ENCODE measurements at regions not wholly inside any gene's neighbourhood (a gene's known extent, or its start where the extent isn't known, plus 50 kb on each side); places are given as distances from the start of the nearest gene placed in this dataset.

DNA sequence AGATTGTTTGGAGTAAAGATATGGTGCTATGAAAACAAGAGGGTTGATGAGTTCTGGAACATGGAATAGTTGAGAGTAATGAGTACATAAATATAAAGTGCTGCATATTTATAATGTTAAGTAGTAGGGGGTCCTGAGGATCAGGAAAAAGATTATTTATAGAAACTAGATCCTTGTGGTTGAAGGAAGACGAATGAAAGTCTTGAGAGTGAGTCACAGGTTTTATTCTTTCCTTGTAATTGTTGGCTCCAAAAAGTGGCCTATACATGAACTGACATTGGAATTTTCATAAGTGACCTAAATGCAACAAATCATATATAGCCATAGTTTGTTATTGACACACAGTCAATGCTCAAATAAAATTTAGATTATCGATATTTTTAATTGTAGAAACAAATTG, 440.4 kb upstream of the PRICKLE1 start:
- Histone ChIP-seq H3K4me3 (no peak overlapping the region), H3K27me3 (no peaks in the 10 kb centered on the region), H3K4me1 (no peaks in the 10 kb centered on the region), H3K9me3 (peaks cover 0 to 18% of the 10 kb centered on the region in 2 donors), H3K36me3 (no peaks in the 10 kb centered on the region), H3K27ac (no peak overlapping the region)
- TF ChIP-seq CTCF (IDR thresholded peaks at IDR 0.05), result no peak
- no peak for DNase-seq (ENCODE audit: low spot score)

DNA sequence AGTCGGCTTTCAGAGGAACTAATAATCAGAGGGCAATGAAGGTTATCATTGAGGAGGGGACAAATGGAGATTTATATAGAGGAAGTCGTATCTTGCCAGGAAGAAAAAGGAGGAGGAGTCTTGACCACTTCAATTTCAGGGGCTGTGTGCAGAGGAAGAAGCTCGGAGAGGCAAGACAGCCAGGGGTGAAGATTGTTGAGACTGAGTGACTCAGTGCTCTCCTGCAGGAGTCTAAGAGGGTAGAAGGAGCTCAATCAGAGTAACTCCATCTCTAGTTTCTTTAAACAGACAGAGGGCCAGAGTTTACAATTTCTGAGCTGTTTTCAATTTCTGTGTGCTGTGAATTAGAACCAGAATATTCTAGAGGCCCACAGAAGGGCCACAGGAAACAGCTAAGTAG, 439.3 kb upstream of the PRICKLE1 start:
- TF ChIP-seq CTCF (IDR thresholded peaks at IDR 0.05), result no peak
- DNase-seq (ENCODE audit: low spot score), result no peak
- H3K9me3 ChIP-seq, result peaks cover 0 to 18% of the 10 kb centered on the region in 2 donors
- no peaks in the 10 kb centered on the region for H3K36me3 ChIP-seq
- no peak overlapping the region for H3K4me3 ChIP-seq
- no peaks in the 10 kb centered on the region for H3K4me1 ChIP-seq
- no peaks in the 10 kb centered on the region for H3K27me3 ChIP-seq
- no peak overlapping the region for H3K27ac ChIP-seq

DNA sequence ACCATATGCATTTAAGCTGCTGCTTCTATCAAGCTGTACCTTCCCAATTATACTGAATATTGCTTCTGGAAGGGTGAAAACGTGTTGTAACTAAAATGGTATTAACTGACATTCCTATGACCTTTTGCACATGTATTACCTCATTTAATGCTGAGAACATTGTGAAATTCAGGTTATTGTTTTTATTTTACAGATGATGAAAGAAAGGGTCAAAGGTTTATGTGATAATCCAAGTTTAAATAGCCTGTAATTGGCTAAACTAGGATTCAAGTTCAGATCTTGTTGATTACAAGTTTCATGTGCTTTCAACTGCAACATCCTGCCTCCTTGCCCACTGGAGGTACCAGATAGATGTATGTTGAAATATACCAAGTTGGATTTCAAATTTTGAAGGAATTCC, 433.3 kb upstream of the PRICKLE1 start:
- no peaks in the 10 kb centered on the region for H3K9me3 ChIP-seq
- no peak for TF ChIP-seq CTCF (IDR thresholded peaks at IDR 0.05)
- no peaks in the 10 kb centered on the region for H3K27me3 ChIP-seq
- no peak overlapping the region for H3K4me3 ChIP-seq
- H3K27ac ChIP-seq, result no peak overlapping the region
- H3K4me1 ChIP-seq, result no peaks in the 10 kb centered on the region
- no peaks in the 10 kb centered on the region for H3K36me3 ChIP-seq
- no peak for DNase-seq (ENCODE audit: low spot score)

- Histone ChIP-seq H3K36me3 (no peaks in the 10 kb centered on the region), H3K27me3 (no peaks in the 10 kb centered on the region), H3K4me1 (no peaks in the 10 kb centered on the region), H3K9me3 (no peaks in the 10 kb centered on the region), H3K4me3 (no peak overlapping the region), H3K27ac (no peak overlapping the region)
- no peak for DNase-seq (ENCODE audit: low spot score)
- no peak for TF ChIP-seq CTCF (IDR thresholded peaks at IDR 0.05)
These were observed 425.7 kb upstream of the PRICKLE1 start for GRCh38 chr12:43015090-43015737.

GRCh38 chr12:43011383-43011926, 421.9 kb upstream of the PRICKLE1 start:
- Histone ChIP-seq H3K36me3 (no peaks in the 10 kb centered on the region), H3K4me1 (no peaks in the 10 kb centered on the region), H3K4me3 (no peak overlapping the region), H3K27ac (no peak overlapping the region), H3K9me3 (no peaks in the 10 kb centered on the region), H3K27me3 (no peaks in the 10 kb centered on the region)
- no peak for TF ChIP-seq CTCF (IDR thresholded peaks at IDR 0.05)
- no peak for DNase-seq (ENCODE audit: low spot score)

- Histone ChIP-seq H3K4me3 (no peak overlapping the region), H3K27me3 (no peaks in the 10 kb centered on the region), H3K4me1 (no peaks in the 10 kb centered on the region), H3K27ac (no peak overlapping the region), H3K9me3 (no peaks in the 10 kb centered on the region), H3K36me3 (no peaks in the 10 kb centered on the region)
- no peak for DNase-seq (ENCODE audit: low spot score)
- TF ChIP-seq CTCF (IDR thresholded peaks at IDR 0.05), result no peak
These were observed 420.3 kb upstream of the PRICKLE1 start for GRCh38 chr12:43009846-43010240.
